Duodenal mucosa (tissue), 2 donors: ENCODE measurements at regions not wholly inside any gene's neighbourhood (a gene's known extent, or its start where the extent isn't known, plus 50 kb on each side); places are given as distances from the start of the nearest gene placed in this dataset.
"Not testable (repeated sequence)": the region's sequence is repeated elsewhere in the genome, so short reads cannot be mapped to it uniquely, and the experiment has no call there.

Experiments
- H3K27ac ChIP-seq: one replicate; pipeline ENCODE4 v1.7.0; 2013; ENCODE audit warnings: low read depth, low read length
- H3K27me3 ChIP-seq, 2 donors: one replicate each; pipeline ENCODE4 v1.7.0; 2013; ENCODE audit warnings: low read length in 2 of 2, control low read depth in 1 of 2; ENCODE audit not compliant: insufficient read depth in 2 of 2, control insufficient read depth in 1 of 2
- H3K36me3 ChIP-seq, 2 donors: one replicate each; pipeline ENCODE4 v1.7.0; 2013; ENCODE audit warnings: low read length in 2 of 2, control low read depth in 1 of 2; ENCODE audit not compliant: insufficient read depth in 2 of 2, control insufficient read depth in 1 of 2
- H3K4me1 ChIP-seq, 2 donors: one replicate each; pipeline ENCODE4 v1.7.0; 2013; ENCODE audit warnings: low read length in 2 of 2, control low read depth in 1 of 2; ENCODE audit not compliant: insufficient read depth in 2 of 2, control insufficient read depth in 1 of 2
- H3K4me3 ChIP-seq, 2 donors: one replicate each; pipeline ENCODE4 v1.7.0; 2013; ENCODE audit warnings: low read length in 2 of 2, low read depth in 1 of 2
- H3K9ac ChIP-seq, 2 donors: one replicate each; pipeline ENCODE4 v1.7.0; 2013; ENCODE audit warnings: low read length in 2 of 2, low read depth in 1 of 2
- H3K9me3 ChIP-seq, 2 donors: one replicate each; pipeline ENCODE4 v1.7.0; 2013; ENCODE audit warnings: low read length in 2 of 2, control low read depth in 1 of 2; ENCODE audit not compliant: control insufficient read depth in 1 of 2

- Histone ChIP-seq H3K27me3 (no peaks in the 10 kb centered on the region), H3K9me3 (no peaks in the 10 kb centered on the region), H3K4me1 (no peaks in the 10 kb centered on the region), H3K36me3 (no peaks in the 10 kb centered on the region), H3K27ac (no peak overlapping the region), H3K4me3 (no peak overlapping the region), H3K9ac (no peak overlapping the region)
Measured at GRCh38 chr7:51817694-51818225, 501.2 kb upstream of the COBL start.

- not testable (repeated sequence) for H3K36me3 ChIP-seq, H3K27ac ChIP-seq, H3K4me3 ChIP-seq, H3K4me1 ChIP-seq, H3K27me3 ChIP-seq, H3K9ac ChIP-seq, H3K9me3 ChIP-seq
Measured at GRCh38 chr7:51805783-51806431, 489.3 kb upstream of the COBL start.

- H3K27me3 ChIP-seq = no peaks in the 10 kb centered on the region
- H3K9me3 ChIP-seq = no peaks in the 10 kb centered on the region
- H3K4me1 ChIP-seq = no peaks in the 10 kb centered on the region
- H3K36me3 ChIP-seq = no peaks in the 10 kb centered on the region
- no peak overlapping the region for H3K27ac ChIP-seq
- no peak overlapping the region for H3K4me3 ChIP-seq
- no peak overlapping the region for H3K9ac ChIP-seq
Measured at GRCh38 chr7:51802718-51803117, 486.1 kb upstream of the COBL start.

- Histone ChIP-seq H3K4me3 (no peak overlapping the region), H3K27ac (no peak overlapping the region), H3K4me1 (no peaks in the 10 kb centered on the region), H3K9ac (no peak overlapping the region), H3K27me3 (no peaks in the 10 kb centered on the region), H3K36me3 (no peaks in the 10 kb centered on the region), H3K9me3 (no peaks in the 10 kb centered on the region)
Measured at GRCh38 chr7:51797371-51797770, 480.8 kb upstream of the COBL start.

GRCh38 chr7:51792796-51793195 is 476.2 kb upstream of the COBL start:
- Histone ChIP-seq H3K9ac (no peak overlapping the region), H3K9me3 (no peaks in the 10 kb centered on the region), H3K36me3 (no peaks in the 10 kb centered on the region), H3K4me3 (no peak overlapping the region), H3K4me1 (no peaks in the 10 kb centered on the region), H3K27me3 (no peaks in the 10 kb centered on the region), H3K27ac (no peak overlapping the region)

- Histone ChIP-seq H3K9me3 (no peaks in the 10 kb centered on the region), H3K9ac (no peak overlapping the region), H3K4me1 (no peaks in the 10 kb centered on the region), H3K27ac (no peak overlapping the region), H3K36me3 (no peaks in the 10 kb centered on the region), H3K27me3 (no peaks in the 10 kb centered on the region), H3K4me3 (no peak overlapping the region)
Measured at GRCh38 chr7:51789489-51789888, 472.9 kb upstream of the COBL start.

GRCh38 chr7:51786284-51786683 is 469.7 kb upstream of the COBL start:
- Histone ChIP-seq H3K9me3 (no peaks in the 10 kb centered on the region), H3K27ac (no peak overlapping the region), H3K4me3 (no peak overlapping the region), H3K36me3 (no peaks in the 10 kb centered on the region), H3K4me1 (no peaks in the 10 kb centered on the region), H3K27me3 (no peaks in the 10 kb centered on the region), H3K9ac (no peak overlapping the region)

- Histone ChIP-seq H3K27me3 (no peaks in the 10 kb centered on the region), H3K36me3 (no peaks in the 10 kb centered on the region), H3K9me3 (no peaks in the 10 kb centered on the region), H3K9ac (no peak overlapping the region), H3K27ac (no peak overlapping the region), H3K4me3 (no peak overlapping the region), H3K4me1 (no peaks in the 10 kb centered on the region)
Measured at GRCh38 chr7:51785876-51786275, 469.3 kb upstream of the COBL start.

GRCh38 chr7:51785171-51785570 is 468.6 kb upstream of the COBL start:
- Histone ChIP-seq H3K27me3 (no peaks in the 10 kb centered on the region), H3K4me1 (no peaks in the 10 kb centered on the region), H3K9ac (no peak overlapping the region), H3K36me3 (no peaks in the 10 kb centered on the region), H3K27ac (no peak overlapping the region), H3K4me3 (no peak overlapping the region), H3K9me3 (no peaks in the 10 kb centered on the region)

- Histone ChIP-seq H3K4me3 (no peak overlapping the region), H3K27ac (no peak overlapping the region), H3K4me1 (no peaks in the 10 kb centered on the region), H3K36me3 (no peaks in the 10 kb centered on the region), H3K9ac (no peak overlapping the region), H3K9me3 (no peaks in the 10 kb centered on the region), H3K27me3 (no peaks in the 10 kb centered on the region)
Measured at GRCh38 chr7:51783241-51783640, 466.6 kb upstream of the COBL start.

GRCh38 chr7:51778121-51778520 is 461.5 kb upstream of the COBL start:
- no peaks in the 10 kb centered on the region for H3K36me3 ChIP-seq

More at GRCh38 chr7:51778121-51778520, 461.5 kb upstream of the COBL start:
- no peak overlapping the region for H3K27ac ChIP-seq
- H3K27me3 ChIP-seq = no peaks in the 10 kb centered on the region
- no peaks in the 10 kb centered on the region for H3K4me1 ChIP-seq
- no peak overlapping the region for H3K4me3 ChIP-seq
- H3K9ac ChIP-seq = no peak overlapping the region
- no peaks in the 10 kb centered on the region for H3K9me3 ChIP-seq
